ENCODE measurements at regions not wholly inside any gene's neighbourhood (a gene's known extent, or its start where the extent isn't known, plus 50 kb on each side); places are given as distances from the start of the nearest gene placed in this dataset.

- H3K36me3 Mint-ChIP-seq: no peaks in the 10 kb centered on the region
- H3K27me3 Mint-ChIP-seq (ENCODE audit: low read depth): no peaks in the 10 kb centered on the region
- ATAC-seq (no peak), DNase-seq (ENCODE audit: low spot score) (no peak)
- H3K4me3 Mint-ChIP-seq: no peak overlapping the region
- no peak for TF ChIP-seq ZNF281 (CRISPR knock-in tag; IDR thresholded peaks at IDR 0.05)
- no peak for TF ChIP-seq ATF3 (CRISPR knock-in tag; conservative IDR thresholded peaks at IDR 0.05)
- TF ChIP-seq ZNF317 (CRISPR knock-in tag; IDR thresholded peaks at IDR 0.05; ENCODE audit: borderline replicate concordance, low read depth): no peak
- no peak for TF ChIP-seq SOX15 (CRISPR knock-in tag; IDR thresholded peaks at IDR 0.05)
- TF ChIP-seq FOXJ3 (CRISPR knock-in tag; IDR thresholded peaks at IDR 0.05; ENCODE audit: borderline replicate concordance): no peak
- peaks cover 10% of the 10 kb centered on the region for H3K4me1 Mint-ChIP-seq
- ChIA-PET POLR2A (no interaction called here), CTCF (no interaction called here)
- H3K27ac Mint-ChIP-seq: no peak overlapping the region
- H3K9me3 Mint-ChIP-seq: no peaks in the 10 kb centered on the region
Observed at GRCh38 chr2:186345745-186346144, 140.3 kb upstream of the ZC3H15 start.

- Mint-ChIP-seq H3K9me3 (no peaks in the 10 kb centered on the region), H3K27me3 (ENCODE audit: low read depth) (no peaks in the 10 kb centered on the region), H3K4me3 (no peak overlapping the region), H3K4me1 (peaks cover 10% of the 10 kb centered on the region), H3K27ac (no peak overlapping the region), H3K36me3 (no peaks in the 10 kb centered on the region)
- ChIA-PET CTCF (no interaction called here), POLR2A (no interaction called here)
- TF ChIP-seq SOX15 (CRISPR knock-in tag; IDR thresholded peaks at IDR 0.05) (no peak), ZNF317 (CRISPR knock-in tag; IDR thresholded peaks at IDR 0.05; ENCODE audit: borderline replicate concordance, low read depth) (no peak), GABPB1 (CRISPR knock-in tag; IDR thresholded peaks at IDR 0.05) (no peak), E2F5 (CRISPR knock-in tag; IDR thresholded peaks at IDR 0.05) (no peak), ZNF281 (CRISPR knock-in tag; IDR thresholded peaks at IDR 0.05) (no peak), HMGA2 (CRISPR knock-in tag; IDR thresholded peaks at IDR 0.05) (no peak)
- DNase-seq (ENCODE audit: low spot score): no peak
- no peak for ATAC-seq
Observed at GRCh38 chr2:186346216-186346615, 139.8 kb upstream of the ZC3H15 start.

- ATAC-seq (no peak), DNase-seq (ENCODE audit: low spot score) (no peak)
- Mint-ChIP-seq H3K27me3 (ENCODE audit: low read depth) (no peaks in the 10 kb centered on the region), H3K9me3 (peaks cover 4% of the 10 kb centered on the region), H3K4me3 (no peak overlapping the region), H3K27ac (no peak overlapping the region), H3K4me1 (peaks cover 10% of the 10 kb centered on the region), H3K36me3 (peaks cover 4% of the 10 kb centered on the region)
- CTCF ChIA-PET: no interaction called here
- POLR2A ChIA-PET: no interaction called here
- no peak for TF ChIP-seq ZSCAN18 (CRISPR knock-in tag; IDR thresholded peaks at IDR 0.05)
- no peak for TF ChIP-seq ELF4 (CRISPR knock-in tag; IDR thresholded peaks at IDR 0.05; ENCODE audit: low read depth)
- no peak for TF ChIP-seq EMX1 (CRISPR knock-in tag; IDR thresholded peaks at IDR 0.05)
- TF ChIP-seq FOXJ3 (CRISPR knock-in tag; IDR thresholded peaks at IDR 0.05; ENCODE audit: borderline replicate concordance): no peak
- no peak for TF ChIP-seq TP53 (CRISPR knock-in tag; IDR thresholded peaks at IDR 0.05)
- no peak for TF ChIP-seq NR2C2 (CRISPR knock-in tag; IDR thresholded peaks at IDR 0.05)
- TF ChIP-seq E2F1 (CRISPR knock-in tag; IDR thresholded peaks at IDR 0.05): no peak
- TF ChIP-seq SOX15 (CRISPR knock-in tag; IDR thresholded peaks at IDR 0.05): no peak
- TF ChIP-seq ZNF532 (CRISPR knock-in tag; IDR thresholded peaks at IDR 0.05; ENCODE audit: borderline replicate concordance): no peak
- no peak for TF ChIP-seq IRF1 (CRISPR knock-in tag; IDR thresholded peaks at IDR 0.05)
Observed at GRCh38 chr2:186347472-186347871, 138.6 kb upstream of the ZC3H15 start.

All from WTC11 (cell line).